BLaER1 (cell line): ENCODE measurements at regions not wholly inside any gene's neighbourhood (a gene's known extent, or its start where the extent isn't known, plus 50 kb on each side); places are given as distances from the start of the nearest gene placed in this dataset.

ENCODE experiments used
- H3K27ac ChIP-seq: shearing (Covaris generic); formaldehyde crosslinking; 2 replicates; pipeline ENCODE4 v1.8.1; 2022
- H3K27me3 ChIP-seq: shearing (Covaris generic); formaldehyde crosslinking; 2 replicates; pipeline ENCODE4 v1.8.1; 2022
- H3K36me3 ChIP-seq: shearing (Covaris generic); formaldehyde crosslinking; 2 replicates; pipeline ENCODE4 v1.8.1; 2022
- H3K4me1 ChIP-seq: shearing (Covaris generic); formaldehyde crosslinking; 2 replicates; pipeline ENCODE4 v1.8.1; 2022
- H3K4me2 ChIP-seq: shearing (Covaris generic); formaldehyde crosslinking; 2 replicates; pipeline ENCODE4 v1.8.1; 2022
- H3K4me3 ChIP-seq: shearing (Covaris generic); formaldehyde crosslinking; 2 replicates; pipeline ENCODE4 v1.8.1; 2022
- H3K9ac ChIP-seq: shearing (Covaris generic); formaldehyde crosslinking; 2 replicates; pipeline ENCODE4 v1.8.1; 2022
- H3K9me3 ChIP-seq: shearing (Covaris generic); formaldehyde crosslinking; 2 replicates; pipeline ENCODE4 v1.8.1; 2022
- H4K20me1 ChIP-seq: shearing (Covaris generic); formaldehyde crosslinking; 2 replicates; pipeline ENCODE4 v1.8.1; 2022
- Cebpa-rat ChIP-seq: shearing (Covaris generic); IDR thresholded peaks from 2 replicates; pipeline ENCODE4 v1.8.1; 2022

GRCh38 chr13:73131247-73131646, 72.4 kb downstream of the KLF5 start:
- Histone ChIP-seq H3K4me1 (no peaks in the 10 kb centered on the region), H3K36me3 (no peaks in the 10 kb centered on the region), H3K4me3 (no peak overlapping the region), H3K9me3 (no peaks in the 10 kb centered on the region), H3K27ac (no peak overlapping the region), H4K20me1 (no peaks in the 10 kb centered on the region), H3K27me3 (no peaks in the 10 kb centered on the region), H3K9ac (no peak overlapping the region), H3K4me2 (no peak overlapping the region)
- no peak for TF ChIP-seq Cebpa-rat

GRCh38 chr13:73129023-73129422, 70.2 kb downstream of the KLF5 start:
- TF ChIP-seq Cebpa-rat = no peak
- Histone ChIP-seq H3K27me3 (no peaks in the 10 kb centered on the region), H3K4me2 (no peak overlapping the region), H3K27ac (no peak overlapping the region), H3K4me1 (no peaks in the 10 kb centered on the region), H3K9me3 (no peaks in the 10 kb centered on the region), H4K20me1 (no peaks in the 10 kb centered on the region), H3K36me3 (no peaks in the 10 kb centered on the region), H3K4me3 (no peak overlapping the region), H3K9ac (no peak overlapping the region)
